Mesothelial cell of epicardium (in vitro differentiated cells): ENCODE measurements at regions not wholly inside any gene's neighbourhood (a gene's known extent, or its start where the extent isn't known, plus 50 kb on each side); places are given as distances from the start of the nearest gene placed in this dataset.
"Not testable (repeated sequence)": the region's sequence is repeated elsewhere in the genome, so short reads cannot be mapped to it uniquely, and the experiment has no call there.

Experiments used
- DNase-seq, 2 experiments: peaks; one replicate each; pipeline ENCODE4 v3.0.0; 2021; ENCODE audit warnings: low spot score in 2 of 2; ENCODE audit not compliant: unreplicated experiment in 2 of 2
- H3K27ac Mint-ChIP-seq: 2 replicates; pipeline ENCODE4 v1.8.0; 2021; ENCODE audit warnings: mixed read lengths
- H3K27me3 Mint-ChIP-seq: 2 replicates; pipeline ENCODE4 v1.8.0; 2021; ENCODE audit warnings: low read depth, mixed read lengths
- H3K36me3 Mint-ChIP-seq: 2 replicates; pipeline ENCODE4 v1.8.0; 2021; ENCODE audit warnings: mixed read lengths
- H3K4me1 Mint-ChIP-seq: 2 replicates; pipeline ENCODE4 v1.8.0; 2021; ENCODE audit warnings: mixed read lengths
- H3K4me3 Mint-ChIP-seq: 2 replicates; pipeline ENCODE4 v1.8.0; 2021; ENCODE audit warnings: mild to moderate bottlenecking, moderate library complexity, mixed read lengths
- H3K9me3 Mint-ChIP-seq: 2 replicates; pipeline ENCODE4 v1.8.0; 2021; ENCODE audit warnings: mixed read lengths

DNA sequence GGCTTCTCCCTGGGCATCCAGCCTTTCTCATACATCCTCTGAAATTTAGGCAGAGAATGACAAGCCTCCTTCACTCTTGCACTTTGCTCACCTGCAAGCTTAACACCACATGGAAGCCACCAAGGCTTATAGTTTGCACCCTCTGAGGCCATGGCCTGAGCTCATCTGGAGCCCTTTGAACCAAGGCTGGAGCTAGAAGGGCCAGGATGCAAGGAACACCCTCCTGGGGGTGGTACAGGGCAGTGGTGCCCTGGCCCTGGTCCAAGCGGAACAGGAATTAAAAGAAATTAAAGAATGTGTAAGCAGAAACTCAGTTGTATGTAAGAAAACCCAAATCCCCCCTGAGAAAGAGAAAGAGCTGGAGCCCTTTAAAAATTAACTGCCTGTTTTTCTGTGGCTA is 221.9 kb downstream of the POTEH start:
- not testable (repeated sequence) for H3K9me3 Mint-ChIP-seq, DNase-seq, H3K4me1 Mint-ChIP-seq, H3K4me3 Mint-ChIP-seq, H3K36me3 Mint-ChIP-seq, H3K27ac Mint-ChIP-seq, H3K27me3 Mint-ChIP-seq

DNA sequence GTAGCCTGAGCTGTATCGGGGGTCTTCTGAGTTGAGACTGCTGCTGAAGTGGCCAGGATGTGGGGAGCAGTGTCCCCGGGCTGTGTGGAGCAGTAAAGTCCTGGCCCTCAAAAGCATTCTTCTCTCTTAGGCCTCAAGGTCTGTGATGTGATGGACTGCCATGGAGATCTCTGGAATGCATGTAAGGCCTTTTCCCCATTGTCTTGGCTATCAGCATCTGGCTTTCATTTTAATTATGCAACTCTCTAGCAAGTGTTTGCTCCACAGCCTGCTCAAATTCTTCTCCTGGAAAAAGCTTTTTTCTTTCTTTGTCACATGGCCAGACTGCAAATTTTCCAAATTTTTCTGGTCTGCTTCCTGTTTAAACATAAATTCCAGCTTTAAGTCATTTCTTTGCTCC is 229.3 kb downstream of the POTEH start:
- not testable (repeated sequence) for H3K27ac Mint-ChIP-seq, DNase-seq, H3K4me1 Mint-ChIP-seq, H3K9me3 Mint-ChIP-seq, H3K27me3 Mint-ChIP-seq, H3K36me3 Mint-ChIP-seq, H3K4me3 Mint-ChIP-seq

DNA sequence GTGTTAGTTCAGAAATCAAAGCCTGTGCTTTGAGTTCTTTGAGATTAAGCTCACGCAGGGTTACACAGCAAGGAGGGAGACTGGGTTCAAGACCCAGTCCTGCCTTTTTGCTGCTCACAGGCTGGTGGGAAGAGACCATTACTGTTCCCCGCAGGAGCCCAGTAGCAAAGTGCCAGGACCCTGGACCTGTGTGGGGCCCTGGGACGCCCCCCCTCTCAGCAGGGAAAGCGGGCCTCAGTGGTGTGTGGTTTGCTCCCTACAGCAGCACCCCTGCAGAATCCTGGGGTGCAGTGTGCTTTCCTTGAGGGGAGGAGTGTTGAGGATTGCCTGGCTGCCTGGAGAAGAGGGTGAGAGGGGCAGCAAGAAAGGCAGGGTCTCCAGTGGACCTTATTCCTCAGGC is 231.1 kb downstream of the POTEH start:
- H3K4me3 Mint-ChIP-seq, H3K36me3 Mint-ChIP-seq, H3K27me3 Mint-ChIP-seq, DNase-seq, H3K27ac Mint-ChIP-seq, H3K4me1 Mint-ChIP-seq, H3K9me3 Mint-ChIP-seq: not testable (repeated sequence)

DNA sequence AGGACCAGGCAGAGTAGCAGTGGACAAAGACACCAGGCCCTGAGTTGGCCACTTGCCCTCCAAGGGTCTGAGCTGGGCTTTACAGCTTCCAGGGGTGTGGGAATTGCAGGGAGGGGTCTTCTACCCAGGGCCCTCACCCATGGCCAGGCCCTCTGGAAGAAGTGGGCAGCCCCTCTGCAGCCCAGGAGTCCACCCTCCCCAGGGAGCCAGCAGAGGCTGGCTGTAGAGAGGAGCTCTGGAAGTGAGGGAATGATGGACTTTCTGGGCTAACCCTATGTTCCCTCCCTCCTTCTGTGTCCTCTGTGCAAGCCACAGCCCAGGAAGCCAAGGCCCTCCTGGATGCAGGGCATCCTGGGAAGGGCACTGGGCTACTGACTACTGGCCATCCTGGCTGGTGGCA is 232.3 kb downstream of the POTEH start:
- H3K27ac Mint-ChIP-seq, DNase-seq, H3K27me3 Mint-ChIP-seq, H3K4me3 Mint-ChIP-seq, H3K4me1 Mint-ChIP-seq, H3K9me3 Mint-ChIP-seq, H3K36me3 Mint-ChIP-seq: not testable (repeated sequence)

DNA sequence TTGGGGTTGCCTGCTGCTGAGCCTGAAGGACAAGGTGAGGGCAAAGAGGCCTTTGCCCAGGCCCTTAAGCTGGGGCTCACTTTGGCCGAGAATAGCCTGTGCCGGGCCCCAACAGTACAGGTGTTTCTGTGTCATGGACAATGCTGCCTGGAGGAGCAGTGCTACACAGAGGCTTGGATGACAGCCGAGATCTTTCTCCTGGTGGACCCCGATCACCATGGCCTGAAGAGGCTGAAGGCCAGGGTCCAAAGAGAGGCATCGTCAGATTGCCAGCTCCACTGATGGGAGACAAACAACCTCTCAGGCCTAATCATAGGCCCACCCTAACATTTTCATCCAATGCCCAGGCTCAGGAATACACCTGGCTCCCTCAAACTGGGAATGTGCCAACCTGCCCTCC is 232.8 kb downstream of the POTEH start:
- not testable (repeated sequence) for H3K4me3 Mint-ChIP-seq, H3K27me3 Mint-ChIP-seq, H3K9me3 Mint-ChIP-seq, H3K36me3 Mint-ChIP-seq, H3K4me1 Mint-ChIP-seq, H3K27ac Mint-ChIP-seq, DNase-seq

DNA sequence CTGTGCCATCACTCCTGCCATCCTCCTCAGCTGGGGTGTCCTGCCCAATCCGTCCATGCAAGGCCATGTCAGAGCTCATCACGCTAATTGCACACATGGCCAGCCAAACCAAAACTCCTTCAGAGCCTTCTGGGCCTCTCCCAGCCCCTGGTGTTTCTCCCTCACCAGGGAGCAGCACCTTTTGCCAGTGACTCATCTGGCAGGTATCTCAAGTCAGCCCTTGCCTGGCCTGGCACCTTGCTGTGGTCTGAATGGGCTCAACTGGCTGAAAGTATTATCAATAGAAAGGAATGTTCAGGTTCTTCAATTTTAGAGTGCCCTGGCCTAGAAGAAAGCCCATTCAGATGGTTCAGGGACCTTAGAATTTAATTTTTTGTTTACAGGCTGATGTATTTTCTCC is 235.0 kb downstream of the POTEH start:
- H3K9me3 Mint-ChIP-seq, H3K27ac Mint-ChIP-seq, H3K27me3 Mint-ChIP-seq, H3K4me1 Mint-ChIP-seq, DNase-seq, H3K4me3 Mint-ChIP-seq, H3K36me3 Mint-ChIP-seq: not testable (repeated sequence)

DNA sequence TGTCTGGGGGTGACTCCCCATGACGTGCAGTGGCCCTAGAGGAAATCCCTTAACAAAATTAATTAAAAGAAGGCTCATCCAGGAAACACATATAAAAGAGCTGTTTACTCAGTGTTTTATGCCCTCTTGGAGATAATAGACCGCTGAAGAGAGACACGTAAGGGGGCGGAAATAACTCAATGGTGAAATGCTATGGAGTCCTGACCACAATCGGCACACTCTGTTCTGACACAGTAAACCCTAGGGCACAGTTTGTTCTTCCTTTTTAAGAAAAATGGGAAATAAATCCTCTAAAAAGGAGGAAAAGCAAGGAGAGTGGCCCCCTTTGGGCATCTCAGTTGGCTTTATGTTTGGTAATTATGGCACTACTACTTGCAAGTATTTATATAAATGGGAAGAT is 237.3 kb downstream of the POTEH start:
- not testable (repeated sequence) for H3K9me3 Mint-ChIP-seq, H3K27me3 Mint-ChIP-seq, DNase-seq, H3K4me3 Mint-ChIP-seq, H3K27ac Mint-ChIP-seq, H3K36me3 Mint-ChIP-seq, H3K4me1 Mint-ChIP-seq
